GM12878 (cell line): ENCODE measurements at regions not wholly inside any gene's neighbourhood (a gene's known extent, or its start where the extent isn't known, plus 50 kb on each side); places are given as distances from the start of the nearest gene placed in this dataset.

Source experiments
- BRCA1 ChIP-seq: IDR thresholded peaks from 2 replicates; pipeline ENCODE4 v1.6.1; 2011; ENCODE audit warnings: low read depth, low read length, improper control_type of control experiment
- CREM ChIP-seq: IDR thresholded peaks from 2 replicates; pipeline ENCODE4 v1.6.1; 2014; ENCODE audit warnings: antibody characterized with exemption, low read depth
- FOS ChIP-seq: IDR thresholded peaks from 3 replicates; pipeline ENCODE4 v1.6.1; 2011; ENCODE audit warnings: borderline replicate concordance; ENCODE audit not compliant: insufficient read length; ENCODE audit errors: extremely low read depth
- GABPA ChIP-seq: IDR thresholded peaks from 2 replicates; pipeline ENCODE4 v1.6.1; 2014; ENCODE audit warnings: antibody characterized with exemption, low read depth, mild to moderate bottlenecking, inconsistent platforms
- IRF3 ChIP-seq: fragments of 450-650 bp; IDR thresholded peaks from 2 replicates; pipeline ENCODE4 v1.6.1; 2014; ENCODE audit warnings: mild to moderate bottlenecking
- KAT2A ChIP-seq: conservative IDR thresholded peaks from 2 replicates; pipeline ENCODE4 v1.6.1; 2011; ENCODE audit warnings: low read depth, low read length; ENCODE audit not compliant: control insufficient read depth
- KDM1A ChIP-seq: fragments of 200-600 bp; sonication (generic); IDR thresholded peaks from 2 replicates; pipeline ENCODE4 v1.6.1; 2016; ENCODE audit warnings: borderline replicate concordance
- MXI1 ChIP-seq: fragments of 150-350 bp; IDR thresholded peaks from 2 replicates; pipeline ENCODE4 v1.6.1; 2011; ENCODE audit warnings: low read depth, mild to moderate bottlenecking, inconsistent platforms, low read length, improper control_type of control experiment
- PML ChIP-seq: IDR thresholded peaks from 2 replicates; pipeline ENCODE4 v1.6.1; 2012; ENCODE audit warnings: low read length, inconsistent platforms
- RFX5 ChIP-seq: IDR thresholded peaks from 2 replicates; pipeline ENCODE4 v1.6.1; 2011; ENCODE audit warnings: low read depth, low read length, improper control_type of control experiment
- RUNX3 ChIP-seq: IDR thresholded peaks from 2 replicates; pipeline ENCODE4 v1.6.1; 2012; ENCODE audit warnings: low read length, inconsistent platforms
- SMAD5 ChIP-seq: IDR thresholded peaks from 2 replicates; pipeline ENCODE4 v1.6.1; 2016; ENCODE audit warnings: antibody characterized with exemption, low read depth
- SMC3 ChIP-seq: IDR thresholded peaks from 2 replicates; pipeline ENCODE4 v1.6.1; 2011; ENCODE audit warnings: low read length, improper control_type of control experiment, borderline replicate concordance
- TBL1XR1 ChIP-seq: IDR thresholded peaks from 2 replicates; pipeline ENCODE4 v1.6.1; 2012; ENCODE audit warnings: low read depth, low read length, improper control_type of control experiment
- ZBTB11 ChIP-seq: fragments of 450-650 bp; formaldehyde crosslinking; IDR thresholded peaks from 2 replicates; pipeline ENCODE4 v1.5.0; 2022; ENCODE audit warnings: mild to moderate bottlenecking, missing genetic modification characterization
- ZBTB40 ChIP-seq: fragments of 450-650 bp; IDR thresholded peaks from 2 replicates; pipeline ENCODE4 v1.6.1; 2016; ENCODE audit warnings: mild to moderate bottlenecking, moderate library complexity, borderline replicate concordance
- ZNF207 ChIP-seq: fragments of 450-650 bp; IDR thresholded peaks from 2 replicates; pipeline ENCODE4 v1.6.1; 2014; ENCODE audit warnings: antibody characterized with exemption, mild to moderate bottlenecking, borderline replicate concordance
- TF ChIP-seq, protein P1 (sequence below): fragments of 450-650 bp; IDR thresholded peaks from 2 replicates; pipeline ENCODE4 v1.6.1; 2017; ENCODE audit warnings: mild to moderate bottlenecking, moderate library complexity

- TF ChIP-seq ZBTB40 (no peak), MXI1 (no peak), GABPA (no peak), KAT2A (no peak), SMC3 (no peak), IRF3 (no peak), RFX5 (no peak), TBL1XR1 (no peak), SMAD5 (no peak), RUNX3 (peak; percentile 49; the same call in 1 of the 2 replicates), ZBTB11 (no peak), KDM1A (no peak), CREM (no peak), PML (no peak), FOS (no peak), ZNF207 (no peak), BRCA1 (no peak)
- TF ChIP-seq, protein P1, sequence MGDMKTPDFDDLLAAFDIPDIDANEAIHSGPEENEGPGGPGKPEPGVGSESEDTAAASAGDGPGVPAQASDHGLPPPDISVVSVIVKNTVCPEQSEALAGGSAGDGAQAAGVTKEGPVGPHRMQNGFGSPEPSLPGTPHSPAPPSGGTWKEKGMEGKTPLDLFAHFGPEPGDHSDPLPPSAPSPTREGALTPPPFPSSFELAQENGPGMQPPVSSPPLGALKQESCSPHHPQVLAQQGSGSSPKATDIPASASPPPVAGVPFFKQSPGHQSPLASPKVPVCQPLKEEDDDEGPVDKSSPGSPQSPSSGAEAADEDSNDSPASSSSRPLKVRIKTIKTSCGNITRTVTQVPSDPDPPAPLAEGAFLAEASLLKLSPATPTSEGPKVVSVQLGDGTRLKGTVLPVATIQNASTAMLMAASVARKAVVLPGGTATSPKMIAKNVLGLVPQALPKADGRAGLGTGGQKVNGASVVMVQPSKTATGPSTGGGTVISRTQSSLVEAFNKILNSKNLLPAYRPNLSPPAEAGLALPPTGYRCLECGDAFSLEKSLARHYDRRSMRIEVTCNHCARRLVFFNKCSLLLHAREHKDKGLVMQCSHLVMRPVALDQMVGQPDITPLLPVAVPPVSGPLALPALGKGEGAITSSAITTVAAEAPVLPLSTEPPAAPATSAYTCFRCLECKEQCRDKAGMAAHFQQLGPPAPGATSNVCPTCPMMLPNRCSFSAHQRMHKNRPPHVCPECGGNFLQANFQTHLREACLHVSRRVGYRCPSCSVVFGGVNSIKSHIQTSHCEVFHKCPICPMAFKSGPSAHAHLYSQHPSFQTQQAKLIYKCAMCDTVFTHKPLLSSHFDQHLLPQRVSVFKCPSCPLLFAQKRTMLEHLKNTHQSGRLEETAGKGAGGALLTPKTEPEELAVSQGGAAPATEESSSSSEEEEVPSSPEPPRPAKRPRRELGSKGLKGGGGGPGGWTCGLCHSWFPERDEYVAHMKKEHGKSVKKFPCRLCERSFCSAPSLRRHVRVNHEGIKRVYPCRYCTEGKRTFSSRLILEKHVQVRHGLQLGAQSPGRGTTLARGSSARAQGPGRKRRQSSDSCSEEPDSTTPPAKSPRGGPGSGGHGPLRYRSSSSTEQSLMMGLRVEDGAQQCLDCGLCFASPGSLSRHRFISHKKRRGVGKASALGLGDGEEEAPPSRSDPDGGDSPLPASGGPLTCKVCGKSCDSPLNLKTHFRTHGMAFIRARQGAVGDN, result no peak
These were observed 1202.7 kb downstream of the SORCS3 start (continued) for GRCh38 chr10:105843786-105844185.
